ENCODE measurements at regions not wholly inside any gene's neighbourhood (a gene's known extent, or its start where the extent isn't known, plus 50 kb on each side); places are given as distances from the start of the nearest gene placed in this dataset.
"Not testable (repeated sequence)": the region's sequence is repeated elsewhere in the genome, so short reads cannot be mapped to it uniquely, and the experiment has no call there.

GRCh38 chr12:28994179-28994715, 154.8 kb upstream of the FAR2 start:
- DNase-seq = no peak

GRCh38 chr12:28996688-28997087, 152.4 kb upstream of the FAR2 start:
- no peak for DNase-seq

- peak; percentile 4 for DNase-seq
These were observed 150.4 kb upstream of the FAR2 start for GRCh38 chr12:28998662-28999120.

GRCh38 chr12:29004066-29004935, 144.8 kb upstream of the FAR2 start:
- no peak for DNase-seq

- DNase-seq = no peak
These were observed 144.2 kb upstream of the FAR2 start for GRCh38 chr12:29004936-29005304.

- no peak for DNase-seq
These were observed 140.3 kb upstream of the FAR2 start for GRCh38 chr12:29008786-29009185.

GRCh38 chr12:29012673-29013072, 136.4 kb upstream of the FAR2 start:
- no peak for DNase-seq

GRCh38 chr12:29017532-29017931, 131.5 kb upstream of the FAR2 start:
- DNase-seq = not testable (repeated sequence)

GRCh38 chr12:29023436-29024076, 125.5 kb upstream of the FAR2 start:
- no peak for DNase-seq

- DNase-seq = no peak
These were observed 125.0 kb upstream of the FAR2 start for GRCh38 chr12:29024117-29024516.

- DNase-seq = no peak
These were observed 123.1 kb upstream of the FAR2 start for GRCh38 chr12:29025937-29026336.

GRCh38 chr12:29026419-29026818, 122.7 kb upstream of the FAR2 start:
- DNase-seq = no peak

GRCh38 chr12:29029484-29029883, 119.6 kb upstream of the FAR2 start:
- not testable (repeated sequence) for DNase-seq

- DNase-seq = no peak
These were observed 119.1 kb upstream of the FAR2 start for GRCh38 chr12:29030006-29030405.

GRCh38 chr12:29032446-29032845, 116.6 kb upstream of the FAR2 start:
- no peak for DNase-seq

GRCh38 chr12:29033519-29033918, 115.6 kb upstream of the FAR2 start:
- no peak for DNase-seq

GRCh38 chr12:29035112-29035511, 114.0 kb upstream of the FAR2 start:
- no peak for DNase-seq

GRCh38 chr12:29039013-29039412, 110.1 kb upstream of the FAR2 start:
- DNase-seq = no peak

- DNase-seq = no peak
These were observed 107.5 kb upstream of the FAR2 start for GRCh38 chr12:29041621-29042020.

GRCh38 chr12:29043069-29043468, 106.0 kb upstream of the FAR2 start:
- no peak for DNase-seq

GRCh38 chr12:29044799-29045198, 104.3 kb upstream of the FAR2 start:
- DNase-seq = no peak

GRCh38 chr12:29048787-29049186, 100.3 kb upstream of the FAR2 start:
- DNase-seq = no peak

- DNase-seq = no peak
These were observed 98.6 kb upstream of the FAR2 start for GRCh38 chr12:29050503-29050902.

- DNase-seq = no peak
These were observed 97.9 kb upstream of the FAR2 start for GRCh38 chr12:29051221-29051620.
